HG03060 (cell line): ENCODE measurements at regions not wholly inside any gene's neighbourhood (a gene's known extent, or its start where the extent isn't known, plus 50 kb on each side); places are given as distances from the start of the nearest gene placed in this dataset.
"Not testable (repeated sequence)": the region's sequence is repeated elsewhere in the genome, so short reads cannot be mapped to it uniquely, and the experiment has no call there.

Source experiments
- ATAC-seq: cut with Tn5 transposase; IDR thresholded peaks from one replicate; pipeline ENCODE4 v1.9.1; 2021; ENCODE audit warnings: low read depth, moderate number of reproducible peaks; ENCODE audit not compliant: unreplicated experiment

DNA sequence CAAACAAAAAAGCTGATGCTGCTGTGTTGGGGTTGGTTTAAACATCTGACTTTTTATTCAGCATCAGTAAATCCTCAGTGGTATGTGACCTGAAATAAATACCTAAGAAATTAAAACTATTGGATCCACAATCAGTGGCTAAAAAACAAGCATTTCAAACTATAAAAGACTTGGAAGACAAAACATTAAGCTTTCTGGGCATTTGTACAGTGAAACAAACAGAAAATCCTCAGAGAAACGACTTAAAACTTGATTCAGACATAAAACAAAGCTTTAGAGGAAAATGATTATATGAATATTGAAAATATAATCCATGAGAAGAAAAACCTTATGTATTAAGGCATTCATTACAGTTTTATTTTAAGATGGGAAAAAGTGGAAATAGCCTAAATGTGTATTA lies 213.3 kb upstream of the INTU start:
- ATAC-seq = no peak

GRCh38 chr4:127421437-127421836 lies 211.3 kb upstream of the INTU start:
- ATAC-seq = no peak

GRCh38 chr4:127425202-127425845 lies 207.4 kb upstream of the INTU start:
- ATAC-seq = no peak

DNA sequence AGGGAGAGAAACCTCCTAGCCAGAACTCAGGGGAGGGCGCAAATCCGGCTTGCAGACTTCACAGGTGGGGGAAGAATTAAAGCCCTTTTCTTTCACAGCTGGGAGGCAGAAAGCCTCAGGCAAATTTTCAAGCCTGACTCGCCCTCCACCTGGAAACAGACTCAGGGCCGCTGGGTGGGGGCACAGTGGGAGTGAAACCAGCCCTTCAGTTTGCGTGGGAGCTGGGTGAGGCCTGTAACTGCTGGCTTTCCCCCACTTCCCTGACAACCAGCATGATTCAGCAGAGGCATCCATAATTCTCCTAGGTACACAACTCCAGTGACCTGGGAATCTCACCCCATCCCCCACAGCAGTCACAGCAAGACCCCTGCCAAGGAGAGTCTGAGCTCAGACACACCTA lies 206.9 kb upstream of the INTU start:
- ATAC-seq = no peak

- no peak for ATAC-seq
These were observed 191.2 kb upstream of the INTU start for GRCh38 chr4:127441571-127441970.

- ATAC-seq = no peak
These were observed 187.3 kb upstream of the INTU start for GRCh38 chr4:127445471-127445870.

GRCh38 chr4:127446427-127446885 lies 186.3 kb upstream of the INTU start:
- no peak for ATAC-seq

DNA sequence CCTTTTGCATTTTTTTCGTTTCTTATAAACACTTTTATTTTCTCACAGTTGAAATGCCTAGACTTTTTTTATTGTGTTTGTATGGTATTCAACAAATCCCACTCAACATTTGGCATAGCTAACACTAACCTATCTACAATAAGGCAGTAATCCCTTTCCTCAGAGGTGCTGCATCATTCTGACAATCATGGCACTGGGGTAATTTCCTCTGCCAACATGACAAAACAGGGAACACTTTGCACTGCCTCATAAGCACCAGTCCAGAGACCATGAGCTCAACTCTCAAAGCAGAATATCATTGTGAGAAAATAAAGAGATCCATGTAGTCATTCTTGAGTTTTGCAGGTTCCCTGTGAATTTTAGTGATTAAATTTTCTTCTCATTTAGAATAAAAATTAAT lies 183.8 kb upstream of the INTU start:
- no peak for ATAC-seq

- no peak for ATAC-seq
These were observed 183.3 kb upstream of the INTU start for GRCh38 chr4:127449449-127449848.

GRCh38 chr4:127450276-127450675 lies 182.5 kb upstream of the INTU start:
- ATAC-seq = no peak

DNA sequence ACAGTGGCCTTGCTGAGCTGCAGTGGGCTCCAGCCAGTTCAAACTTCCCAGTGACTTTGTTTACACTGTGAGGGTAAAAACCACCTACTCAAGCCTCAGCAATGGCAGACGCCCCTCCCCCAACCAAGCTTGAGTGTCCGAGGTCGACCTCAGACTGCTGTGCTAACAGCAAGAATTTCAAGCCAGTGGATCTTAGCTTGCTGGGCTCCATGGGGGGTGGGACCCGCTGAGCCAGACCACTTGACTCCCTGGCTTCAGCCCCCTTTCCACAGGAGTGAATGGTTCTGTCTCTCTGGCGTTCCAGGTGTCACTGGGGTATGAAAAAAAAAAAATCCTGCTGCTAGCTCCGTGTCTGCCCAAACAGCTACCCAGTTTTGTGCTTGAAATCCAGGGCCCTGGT lies 168.9 kb upstream of the INTU start:
- ATAC-seq = no peak

GRCh38 chr4:127469542-127469941 lies 163.2 kb upstream of the INTU start:
- no peak for ATAC-seq

- no peak for ATAC-seq
These were observed 162.6 kb upstream of the INTU start for GRCh38 chr4:127469959-127470809.

GRCh38 chr4:127478271-127478670 lies 154.5 kb upstream of the INTU start:
- ATAC-seq = not testable (repeated sequence)

GRCh38 chr4:127479031-127479622 lies 153.6 kb upstream of the INTU start:
- ATAC-seq = no peak

- ATAC-seq = no peak
These were observed 150.7 kb upstream of the INTU start for GRCh38 chr4:127482049-127482448.

GRCh38 chr4:127484117-127484516 lies 148.6 kb upstream of the INTU start:
- ATAC-seq = no peak

DNA sequence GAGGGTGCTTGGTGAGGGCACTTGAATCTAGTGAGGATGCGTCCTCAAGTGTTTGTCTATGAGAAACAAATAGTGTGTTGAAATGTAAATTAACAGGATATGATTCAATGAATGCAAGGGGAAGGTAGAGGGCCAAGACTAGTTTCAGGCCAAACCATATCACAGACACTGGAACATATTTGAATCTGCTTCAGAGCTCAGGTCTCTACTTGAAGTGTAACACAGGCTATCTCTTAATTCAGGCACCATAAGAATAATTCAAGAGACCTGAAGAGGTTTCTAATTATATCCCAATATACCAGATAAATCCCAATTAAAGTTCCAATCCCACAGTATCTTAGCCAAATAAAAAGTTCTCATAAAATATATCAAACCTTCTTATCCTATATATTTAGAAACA lies 146.5 kb upstream of the INTU start:
- ATAC-seq = no peak

DNA sequence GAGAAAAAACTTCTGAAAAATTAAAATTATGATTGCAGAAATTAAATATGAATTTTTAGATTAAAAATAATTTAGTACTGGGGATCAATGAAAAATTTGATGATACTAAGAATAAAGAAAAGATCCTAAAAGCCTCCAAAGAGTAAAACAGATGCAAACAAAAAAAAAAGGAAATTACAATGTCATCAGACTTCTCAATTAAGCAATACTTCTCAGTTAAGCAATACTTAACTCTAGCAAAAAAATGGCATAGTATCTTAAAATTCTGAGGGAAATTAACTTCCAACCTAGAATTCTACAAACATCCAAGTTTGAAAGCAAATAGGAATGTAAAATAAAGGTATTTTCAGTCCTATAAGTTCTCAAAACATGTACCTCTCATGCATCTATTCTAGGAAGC lies 141.2 kb upstream of the INTU start:
- ATAC-seq = no peak

DNA sequence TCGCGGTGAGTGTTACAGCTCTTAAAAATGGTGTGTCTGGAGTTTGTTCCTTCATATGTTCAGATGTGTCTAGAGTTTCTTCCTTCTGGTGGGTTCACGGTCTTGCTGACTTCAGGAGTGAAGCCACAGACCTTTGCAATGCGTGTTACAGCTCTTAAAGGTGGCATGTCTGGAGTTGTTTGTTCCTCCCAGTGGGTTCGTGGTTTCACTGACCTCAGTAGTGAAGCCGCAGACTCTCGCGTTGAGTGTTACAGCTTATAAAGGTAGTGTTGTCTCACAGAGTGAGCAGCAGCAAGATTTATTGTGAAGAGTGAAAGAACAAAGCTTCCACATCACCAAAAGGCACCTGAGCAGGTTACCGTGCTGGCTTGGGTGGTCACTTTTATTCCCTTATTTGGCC lies 135.9 kb upstream of the INTU start:
- ATAC-seq = not testable (repeated sequence)

- no peak for ATAC-seq
These were observed 134.4 kb upstream of the INTU start for GRCh38 chr4:127498366-127498765.

- ATAC-seq = no peak
These were observed 132.5 kb upstream of the INTU start for GRCh38 chr4:127500242-127500641.
